ENCODE measurements at regions not wholly inside any gene's neighbourhood (a gene's known extent, or its start where the extent isn't known, plus 50 kb on each side); places are given as distances from the start of the nearest gene placed in this dataset.

DNA sequence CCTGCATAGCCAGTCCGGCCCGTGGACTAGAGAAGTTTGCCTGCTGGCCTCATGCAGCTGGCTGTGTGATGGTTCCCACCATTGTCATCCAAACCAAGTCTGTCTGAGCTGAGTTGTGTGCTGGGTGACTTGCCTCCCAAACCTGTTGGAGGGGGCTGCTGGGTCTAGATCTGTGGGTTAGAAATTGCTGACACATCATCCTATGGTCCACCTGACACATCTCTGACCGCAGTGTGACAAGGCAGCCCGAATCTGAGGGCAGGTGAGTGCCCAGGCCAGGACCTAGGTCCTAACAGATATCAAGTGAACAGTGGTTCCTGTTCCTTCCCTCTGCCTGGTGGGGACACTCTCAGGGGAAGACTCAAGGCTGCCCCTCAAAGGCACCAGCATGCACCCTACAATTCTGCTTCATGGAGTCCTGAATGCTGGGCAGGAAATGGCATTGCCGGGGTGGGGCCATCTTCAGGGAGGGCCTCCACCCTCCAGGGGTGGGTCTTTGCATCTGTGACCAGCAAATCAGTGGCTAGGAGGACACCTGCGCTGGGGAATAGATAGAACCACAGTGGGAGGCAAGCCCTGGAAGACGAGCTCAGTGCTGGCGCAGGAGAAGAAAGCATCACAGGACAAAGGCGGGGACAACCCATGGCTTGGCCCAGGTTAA, 117.9 kb upstream of the ID2 start:
- TF ChIP-seq SUZ12 (IDR thresholded peaks at IDR 0.05; ENCODE audit: extremely low read depth, insufficient read depth, insufficient read length) (no peak), ZNF274 (IDR thresholded peaks at IDR 0.05; ENCODE audit: low read depth, low read length) (no peak)

Data from NT2/D1 (cell line).